Thymus (tissue), 11 donors: ENCODE measurements at regions not wholly inside any gene's neighbourhood (a gene's known extent, or its start where the extent isn't known, plus 50 kb on each side); places are given as distances from the start of the nearest gene placed in this dataset.
"Not testable (repeated sequence)": the region's sequence is repeated elsewhere in the genome, so short reads cannot be mapped to it uniquely, and the experiment has no call there.

Experiments used
- DNase-seq, 9 donors: peaks; one replicate each; pipeline ENCODE4 v3.0.0-alpha.2; 2013; ENCODE audit warnings: low spot score in 9 of 9, low read depth in 6 of 9, missing footprints in 1 of 9
- H3K27ac ChIP-seq, 2 donors: one replicate each; pipeline ENCODE4 v1.5.1; 2013; ENCODE audit warnings: control low read depth in 1 of 2, low read depth in 1 of 2, low read length in 1 of 2, mild to moderate bottlenecking in 1 of 2, moderate library complexity in 1 of 2
- H3K27me3 ChIP-seq, 2 donors: one replicate each; pipeline ENCODE4 v1.5.1; 2013; ENCODE audit warnings: low read length in 1 of 2; ENCODE audit not compliant: control insufficient read depth in 2 of 2, insufficient read depth in 1 of 2
- H3K36me3 ChIP-seq, 2 donors: one replicate each; pipeline ENCODE4 v1.5.1; 2013; ENCODE audit warnings: low read length in 1 of 2, mild to moderate bottlenecking in 1 of 2, moderate library complexity in 1 of 2; ENCODE audit not compliant: control insufficient read depth in 2 of 2, insufficient read depth in 2 of 2
- H3K4me1 ChIP-seq, 2 donors: one replicate each; pipeline ENCODE4 v1.5.1; 2013; ENCODE audit warnings: low read length in 2 of 2; ENCODE audit not compliant: control insufficient read depth in 2 of 2, insufficient read depth in 2 of 2
- H3K4me3 ChIP-seq, 2 donors: one replicate each; pipeline ENCODE4 v1.5.1; 2013; ENCODE audit warnings: low read length in 2 of 2, control low read depth in 1 of 2, mild to moderate bottlenecking in 1 of 2
- H3K9me3 ChIP-seq, 2 donors: one replicate each; pipeline ENCODE4 v1.5.1; 2013; ENCODE audit warnings: low read length in 1 of 2, mild to moderate bottlenecking in 1 of 2; ENCODE audit not compliant: control insufficient read depth in 2 of 2, insufficient read depth in 1 of 2
- WGBS: extraction: QIAGEN DNeasy Blood & Tissue Kit; methylation state at CpG from one replicate; pipeline ENCODE4 v1.1.7; 2013; 5-methylcytosine and 5-hydroxymethylcytosine counted together
- donor health status: healthy.

DNA sequence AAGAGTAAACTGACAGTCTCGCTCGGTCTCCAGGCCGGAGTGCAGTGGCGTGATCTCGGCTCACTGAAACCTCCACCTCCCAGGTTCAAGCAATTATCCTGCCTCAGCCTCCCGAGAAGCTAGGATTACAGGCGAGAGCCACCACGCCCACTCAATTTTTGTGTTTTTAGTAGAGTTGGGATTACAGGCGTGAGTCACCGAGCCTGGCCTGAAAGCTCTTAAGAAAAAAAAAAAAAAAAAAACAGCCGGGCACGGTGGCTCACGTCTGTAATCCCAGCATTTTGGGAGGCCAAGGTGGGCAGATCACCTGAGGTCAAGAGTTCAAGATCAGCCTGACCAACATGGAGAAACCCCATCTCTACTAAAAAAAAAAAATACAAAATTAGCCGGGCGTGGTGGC, 55.3 kb upstream of the THOC2 start:
- not testable (repeated sequence) for H3K9me3 ChIP-seq, H3K36me3 ChIP-seq, H3K27ac ChIP-seq, H3K4me1 ChIP-seq, DNase-seq, H3K27me3 ChIP-seq, H3K4me3 ChIP-seq
- WGBS: 97% methylated on average over 15 of the region's 15 CpGs

DNA sequence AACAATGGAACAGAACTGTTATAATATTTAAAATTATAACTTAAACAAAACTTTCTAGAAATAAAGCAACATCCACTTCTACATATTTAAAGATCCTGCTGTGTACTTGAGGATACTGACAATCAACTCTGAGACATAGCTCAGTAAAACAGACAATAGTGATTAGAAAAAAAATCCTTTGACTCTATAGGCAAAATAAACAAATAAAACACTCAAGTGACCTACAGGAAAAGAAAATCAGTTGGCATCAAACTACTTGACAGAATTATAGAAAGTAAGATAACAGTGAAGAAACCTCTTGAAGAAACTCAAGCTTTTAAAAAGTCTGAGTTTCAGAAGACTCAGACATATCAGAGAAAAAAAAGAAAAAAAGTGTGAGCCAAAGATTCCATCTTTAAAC, 55.9 kb upstream of the THOC2 start:
- H3K36me3 ChIP-seq: no peaks in the 10 kb centered on the region
- no peaks in the 10 kb centered on the region for H3K27me3 ChIP-seq
- H3K4me1 ChIP-seq: peaks cover 0 to 6% of the 10 kb centered on the region in 2 donors
- H3K4me3 ChIP-seq: no peak overlapping the region
- H3K9me3 ChIP-seq: no peaks in the 10 kb centered on the region
- no peak overlapping the region for H3K27ac ChIP-seq
- no peak for DNase-seq

DNA sequence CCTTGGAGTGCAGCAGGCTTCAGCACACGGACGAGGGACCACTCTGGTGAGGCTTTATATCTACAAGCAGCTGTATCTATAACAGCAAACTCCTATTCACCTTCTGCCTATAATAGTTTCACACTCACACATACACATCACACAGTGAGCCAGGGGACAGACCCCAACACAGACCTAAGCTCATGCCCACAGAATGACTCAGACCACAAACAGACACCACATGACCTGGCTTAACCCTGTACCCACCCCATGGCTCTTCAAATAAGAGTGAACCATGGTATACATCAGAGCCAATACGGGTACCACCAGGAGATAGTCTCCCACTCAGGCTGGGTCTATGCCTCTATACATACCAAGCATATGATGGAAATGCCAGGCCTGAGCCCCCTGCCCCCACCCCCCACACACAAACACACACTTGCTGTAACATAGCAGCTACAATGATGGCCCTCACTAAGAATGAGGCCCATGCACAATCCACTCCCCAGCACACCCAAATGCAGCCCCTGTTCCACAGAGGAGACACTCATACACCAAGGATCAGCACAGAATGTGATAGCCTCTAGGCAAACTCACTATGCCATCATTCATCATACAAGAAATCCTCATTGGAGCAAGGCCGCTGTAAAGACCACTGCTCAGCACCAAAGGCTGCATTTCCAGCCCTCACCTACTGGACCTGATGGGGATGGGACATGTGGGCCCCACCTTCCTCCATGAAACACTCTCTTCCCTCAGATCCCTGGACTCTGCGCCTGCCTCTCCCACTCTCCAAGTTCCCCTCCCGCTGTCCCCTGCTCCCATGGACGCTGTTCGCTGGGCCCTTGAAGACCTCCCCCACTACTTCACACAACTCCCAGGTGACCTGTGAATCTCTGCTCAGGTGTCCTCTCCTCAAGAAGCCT, 62.1 kb upstream of the XIAP start:
- Histone ChIP-seq H3K27ac (no peak overlapping the region), H3K9me3 (no peaks in the 10 kb centered on the region), H3K36me3 (no peaks in the 10 kb centered on the region), H3K27me3 (no peaks in the 10 kb centered on the region), H3K4me3 (no peak overlapping the region), H3K4me1 (no peaks in the 10 kb centered on the region)
- WGBS: 97% methylated on average over 8 of the region's 8 CpGs
- DNase-seq: no peak

DNA sequence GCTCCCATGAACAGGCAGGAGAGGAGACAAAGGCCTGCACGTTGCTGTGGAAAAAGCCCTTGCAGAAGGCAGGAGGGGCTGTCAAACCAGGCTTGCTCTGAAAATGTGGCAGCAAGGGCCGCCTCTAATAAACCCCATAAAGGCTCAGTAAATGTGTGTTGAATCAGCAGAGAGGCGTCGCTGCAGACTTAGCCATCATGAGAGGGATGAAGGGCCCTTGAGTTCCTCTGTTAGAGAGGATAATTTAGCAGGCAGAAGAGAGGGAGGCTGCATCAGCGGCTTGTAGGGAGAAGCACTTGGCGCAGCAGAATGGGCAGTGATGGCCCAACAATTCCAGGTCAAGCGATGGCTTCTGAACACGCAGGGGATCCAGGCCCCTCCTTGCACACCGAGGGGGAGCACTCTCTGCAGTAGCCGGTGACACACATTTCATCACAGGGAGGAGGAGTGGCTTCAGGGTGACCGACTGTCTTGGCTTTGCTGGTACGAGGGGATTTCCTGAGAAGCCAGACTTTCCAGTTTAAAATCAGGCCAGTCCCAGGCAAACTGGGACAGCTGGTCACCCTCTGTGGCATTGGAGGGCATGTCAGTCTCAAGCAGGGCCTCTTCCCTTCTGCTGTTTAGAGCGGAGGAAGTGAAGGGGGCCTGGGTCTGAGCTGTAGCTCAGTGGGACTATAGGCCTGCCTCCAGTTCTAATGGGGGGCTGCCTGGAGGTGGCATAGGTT, 61.0 kb upstream of the XIAP start:
- not testable (repeated sequence) for H3K27ac ChIP-seq, H3K4me3 ChIP-seq, H3K36me3 ChIP-seq, H3K27me3 ChIP-seq, DNase-seq, H3K9me3 ChIP-seq, H3K4me1 ChIP-seq
- 97% methylated on average over 11 of the region's 13 CpGs for WGBS

DNA sequence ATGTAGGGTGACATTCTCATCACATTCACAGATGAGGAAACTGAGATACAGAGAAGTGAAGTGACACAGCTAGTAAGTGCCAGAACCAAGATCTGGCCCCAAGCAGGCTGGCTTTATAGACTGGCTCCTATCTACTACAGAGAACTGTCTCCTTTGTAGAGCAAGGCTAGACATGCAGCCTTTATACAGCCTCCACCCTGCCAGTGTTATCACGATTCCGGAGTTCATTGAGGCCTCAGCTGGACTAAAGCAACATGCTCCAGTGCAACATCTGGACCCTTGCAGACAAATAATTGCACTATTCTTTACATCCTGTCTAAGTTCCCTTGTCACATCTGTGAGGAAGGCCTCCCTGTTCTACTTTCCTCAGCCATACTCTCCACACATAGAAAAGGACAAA, 58.0 kb upstream of the XIAP start:
- no peaks in the 10 kb centered on the region for H3K27me3 ChIP-seq
- H3K27ac ChIP-seq: no peak overlapping the region
- H3K36me3 ChIP-seq: no peaks in the 10 kb centered on the region
- no peaks in the 10 kb centered on the region for H3K4me1 ChIP-seq
- H3K4me3 ChIP-seq: no peak overlapping the region
- H3K9me3 ChIP-seq: no peaks in the 10 kb centered on the region
- WGBS: 95% methylated on average over 2 of the region's 2 CpGs
- DNase-seq: no peak

DNA sequence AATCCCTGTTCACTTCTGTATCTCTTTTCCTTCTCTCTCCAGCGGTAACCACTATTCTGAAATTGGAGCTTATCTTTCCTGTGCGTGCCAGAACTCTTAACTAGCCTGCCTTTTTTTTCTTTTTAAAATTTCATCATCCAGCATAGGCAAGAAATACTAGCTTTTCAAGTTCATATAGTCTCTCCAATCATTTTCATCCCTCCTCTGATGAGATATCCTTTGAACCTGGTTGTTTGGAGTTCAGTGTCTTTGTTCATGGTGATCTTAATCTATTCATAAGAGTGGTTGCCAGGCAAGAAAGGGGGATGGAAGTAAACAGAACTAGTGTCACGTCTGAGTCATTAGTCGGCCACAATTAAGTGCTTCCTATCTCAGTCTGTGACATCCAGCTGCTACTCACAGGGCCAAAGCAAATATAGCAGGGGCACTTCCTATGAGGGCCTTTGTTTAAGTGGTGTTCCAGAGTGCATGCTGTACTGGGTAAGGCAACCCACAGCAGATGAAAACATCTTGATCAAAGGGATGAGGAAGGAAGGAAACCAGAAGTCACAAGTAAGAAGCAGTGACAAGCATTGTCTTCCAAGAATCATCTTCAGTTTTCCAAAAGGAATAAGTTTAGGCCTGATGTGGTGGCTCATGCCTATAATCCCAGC, 56.4 kb upstream of the XIAP start:
- WGBS: 42% methylated on average over 4 of the region's 4 CpGs
- Histone ChIP-seq H3K9me3 (no peaks in the 10 kb centered on the region), H3K36me3 (no peaks in the 10 kb centered on the region), H3K27ac (peak overlapping the region in 1 of 2 donors; percentile 18), H3K4me3 (no peak overlapping the region), H3K27me3 (no peaks in the 10 kb centered on the region), H3K4me1 (no peaks in the 10 kb centered on the region)
- peak in 2 of 9 donors; percentile 24 to 37 for DNase-seq

DNA sequence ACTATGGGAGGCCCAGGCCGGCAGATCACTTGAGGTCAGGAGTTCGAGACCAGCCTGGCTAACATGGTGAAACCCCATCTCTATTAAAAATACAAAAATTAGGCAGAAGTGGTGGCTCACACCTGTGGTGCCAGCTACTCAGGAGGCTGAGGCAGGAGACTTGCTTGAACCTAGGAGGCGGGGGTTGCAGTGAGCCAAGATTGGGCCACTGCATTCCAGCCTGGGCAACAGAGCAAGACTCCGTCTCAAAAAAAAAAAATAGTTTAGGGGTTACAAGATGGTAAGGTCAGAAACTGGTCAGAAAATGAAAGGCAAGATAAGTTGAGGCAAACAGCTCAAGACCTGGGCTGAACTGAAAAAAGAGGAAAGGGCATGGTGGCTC, 55.9 kb upstream of the XIAP start:
- not testable (repeated sequence) for H3K27ac ChIP-seq, H3K4me1 ChIP-seq, H3K36me3 ChIP-seq, DNase-seq, H3K4me3 ChIP-seq, H3K27me3 ChIP-seq, H3K9me3 ChIP-seq
- 98% methylated on average over 4 of the region's 4 CpGs for WGBS

DNA sequence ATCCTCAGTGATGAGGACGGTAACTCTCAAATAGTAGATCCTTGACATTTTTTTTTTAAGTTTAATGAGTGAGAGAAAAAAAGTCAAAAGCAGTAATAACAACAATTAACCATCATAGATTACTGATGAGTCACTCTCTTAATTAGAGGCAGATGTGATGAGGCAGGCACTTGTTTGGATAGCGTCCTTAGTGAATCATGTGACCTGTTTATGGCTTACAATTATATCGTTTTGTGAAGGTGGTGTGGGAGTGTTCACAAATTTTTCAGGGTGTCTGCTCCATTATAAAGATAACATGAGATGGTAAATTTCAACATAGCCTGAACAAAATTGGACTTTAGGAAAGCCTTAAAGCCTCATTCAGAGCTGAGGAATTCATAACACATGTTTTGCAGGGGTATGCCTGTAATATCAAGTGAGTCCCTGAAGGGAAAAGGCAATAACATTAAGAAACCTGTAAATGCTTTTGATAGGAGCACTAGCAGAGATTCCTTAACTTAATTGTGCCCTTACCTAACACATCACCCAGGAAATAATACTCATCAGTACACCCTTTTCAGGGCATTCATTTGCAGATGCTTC, 51.9 kb upstream of the XIAP start:
- 94% methylated on average over 3 of the region's 3 CpGs for WGBS
- H3K36me3 ChIP-seq: no peaks in the 10 kb centered on the region
- no peak overlapping the region for H3K4me3 ChIP-seq
- no peaks in the 10 kb centered on the region for H3K4me1 ChIP-seq
- H3K9me3 ChIP-seq: no peaks in the 10 kb centered on the region
- H3K27ac ChIP-seq: no peak overlapping the region
- no peak for DNase-seq
- H3K27me3 ChIP-seq: no peaks in the 10 kb centered on the region

DNA sequence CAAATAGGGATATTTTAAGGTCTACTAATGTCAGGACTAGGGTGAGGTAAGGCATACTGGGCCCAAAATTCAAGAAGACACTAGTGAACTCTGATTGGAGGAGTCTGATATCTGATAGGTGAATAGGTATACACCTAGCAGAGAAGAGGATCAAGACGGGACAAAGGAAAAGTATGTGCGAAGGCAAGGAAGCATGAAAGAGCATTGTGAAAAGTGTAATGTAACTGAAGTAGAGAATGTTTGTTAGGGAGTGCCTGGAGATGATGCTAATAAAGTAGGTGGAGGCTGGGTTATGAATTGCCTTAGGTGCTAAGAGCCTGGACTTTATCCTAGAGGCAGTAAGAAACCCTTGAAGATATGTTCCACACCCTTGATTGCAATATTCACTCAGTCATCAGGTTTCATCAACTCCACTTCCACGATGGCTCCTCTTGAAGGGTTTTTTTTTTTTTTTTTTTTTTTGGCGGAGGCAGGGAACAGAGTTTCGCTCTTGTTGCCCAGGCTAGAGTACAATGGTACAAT, 49.9 kb upstream of the XIAP start:
- Histone ChIP-seq H3K4me1 (no peaks in the 10 kb centered on the region), H3K27ac (no peak overlapping the region), H3K27me3 (no peaks in the 10 kb centered on the region), H3K9me3 (no peaks in the 10 kb centered on the region), H3K4me3 (no peak overlapping the region), H3K36me3 (no peaks in the 10 kb centered on the region)
- no peak for DNase-seq
- WGBS: 96% methylated on average over 5 of the region's 5 CpGs
